ENCODE measurements at regions not wholly inside any gene's neighbourhood (a gene's known extent, or its start where the extent isn't known, plus 50 kb on each side); places are given as distances from the start of the nearest gene placed in this dataset.

DNA sequence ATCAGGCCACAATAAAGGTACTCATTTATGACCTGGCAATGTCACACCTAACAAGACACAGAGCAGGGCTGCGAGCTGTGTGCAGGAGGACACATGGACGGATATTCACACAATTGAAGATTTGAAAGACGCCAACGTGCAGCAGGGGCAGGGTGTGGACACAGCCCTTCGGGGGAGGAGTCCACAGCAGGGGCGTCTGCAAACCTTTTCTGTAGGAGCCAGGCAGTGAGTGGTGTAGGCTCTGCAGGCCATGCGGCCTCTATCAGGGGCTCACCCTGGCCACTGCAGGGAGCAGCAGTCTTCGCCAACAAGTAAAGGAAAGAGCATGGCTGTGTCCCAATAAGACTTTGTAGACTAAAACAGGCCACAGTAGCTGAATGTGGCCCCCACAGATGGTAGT is 125.7 kb upstream of the SNTG2 start:
- Histone ChIP-seq H2AFZ (peak overlapping the region; percentile 92), H3K79me2 (replicated peaks; ENCODE audit: insufficient read depth) (no peaks in the 10 kb centered on the region)
- peak; percentile 94 for ATAC-seq

More for the DNA sequence above, 125.7 kb upstream of the SNTG2 start:
- Mint-ChIP-seq H3K27me3 (ENCODE audit: insufficient read depth, low read depth, poor library complexity) (no peaks in the 10 kb centered on the region), H3K36me3 (ENCODE audit: low read depth) (no peaks in the 10 kb centered on the region), H3K9me3 (0 out of 3 replicates have a peak, but pooled peaks cover 5% of the 10 kb centered on the region), H3K4me1 (peaks cover 8% of the 10 kb centered on the region), H3K27ac (no peak overlapping the region), H3K4me3 (no peak overlapping the region)
- Histone ChIP-seq H3K4me3 (no peak overlapping the region), H3K4me2 (no peak overlapping the region), H3K36me3 (ENCODE audit: insufficient read depth) (no peaks in the 10 kb centered on the region), H3F3A (replicated peaks; ENCODE audit: low read depth) (no peaks in the 10 kb centered on the region), H3K4me1 (ENCODE audit: insufficient read depth) (peaks cover 6% of the 10 kb centered on the region; the same call in 1 of the 2 replicates), H3K27me3 (ENCODE audit: insufficient read depth) (no peaks in the 10 kb centered on the region), H3K9me2 (ENCODE audit: insufficient read depth) (peaks cover 18% of the 10 kb centered on the region; the same call in 1 of the 2 replicates), H4K20me1 (replicated peaks; ENCODE audit: insufficient read depth) (no peaks in the 10 kb centered on the region), H3K27ac (ENCODE audit: low read depth) (no peak overlapping the region)
- DNase-seq (ENCODE audit: low spot score), result peak; percentile 17
- TF ChIP-seq ZNF114 (CRISPR knock-in tag; IDR thresholded peaks at IDR 0.05), result no peak
- TF ChIP-seq EZH2phosphoT487 (IDR thresholded peaks at IDR 0.05; ENCODE audit: unreplicated experiment), result no peak
- TF ChIP-seq, protein P1, sequence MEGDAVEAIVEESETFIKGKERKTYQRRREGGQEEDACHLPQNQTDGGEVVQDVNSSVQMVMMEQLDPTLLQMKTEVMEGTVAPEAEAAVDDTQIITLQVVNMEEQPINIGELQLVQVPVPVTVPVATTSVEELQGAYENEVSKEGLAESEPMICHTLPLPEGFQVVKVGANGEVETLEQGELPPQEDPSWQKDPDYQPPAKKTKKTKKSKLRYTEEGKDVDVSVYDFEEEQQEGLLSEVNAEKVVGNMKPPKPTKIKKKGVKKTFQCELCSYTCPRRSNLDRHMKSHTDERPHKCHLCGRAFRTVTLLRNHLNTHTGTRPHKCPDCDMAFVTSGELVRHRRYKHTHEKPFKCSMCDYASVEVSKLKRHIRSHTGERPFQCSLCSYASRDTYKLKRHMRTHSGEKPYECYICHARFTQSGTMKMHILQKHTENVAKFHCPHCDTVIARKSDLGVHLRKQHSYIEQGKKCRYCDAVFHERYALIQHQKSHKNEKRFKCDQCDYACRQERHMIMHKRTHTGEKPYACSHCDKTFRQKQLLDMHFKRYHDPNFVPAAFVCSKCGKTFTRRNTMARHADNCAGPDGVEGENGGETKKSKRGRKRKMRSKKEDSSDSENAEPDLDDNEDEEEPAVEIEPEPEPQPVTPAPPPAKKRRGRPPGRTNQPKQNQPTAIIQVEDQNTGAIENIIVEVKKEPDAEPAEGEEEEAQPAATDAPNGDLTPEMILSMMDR (conservative IDR thresholded peaks at IDR 0.05; ENCODE audit: low read depth in 2 of 2), result no peak
- no peak for TF ChIP-seq JUNB (IDR thresholded peaks at IDR 0.05; ENCODE audit: unreplicated experiment)
- TF ChIP-seq CREB1 (CRISPR knock-in tag; IDR thresholded peaks at IDR 0.05; ENCODE audit: low read depth), result no peak
- TF ChIP-seq, protein P2, sequence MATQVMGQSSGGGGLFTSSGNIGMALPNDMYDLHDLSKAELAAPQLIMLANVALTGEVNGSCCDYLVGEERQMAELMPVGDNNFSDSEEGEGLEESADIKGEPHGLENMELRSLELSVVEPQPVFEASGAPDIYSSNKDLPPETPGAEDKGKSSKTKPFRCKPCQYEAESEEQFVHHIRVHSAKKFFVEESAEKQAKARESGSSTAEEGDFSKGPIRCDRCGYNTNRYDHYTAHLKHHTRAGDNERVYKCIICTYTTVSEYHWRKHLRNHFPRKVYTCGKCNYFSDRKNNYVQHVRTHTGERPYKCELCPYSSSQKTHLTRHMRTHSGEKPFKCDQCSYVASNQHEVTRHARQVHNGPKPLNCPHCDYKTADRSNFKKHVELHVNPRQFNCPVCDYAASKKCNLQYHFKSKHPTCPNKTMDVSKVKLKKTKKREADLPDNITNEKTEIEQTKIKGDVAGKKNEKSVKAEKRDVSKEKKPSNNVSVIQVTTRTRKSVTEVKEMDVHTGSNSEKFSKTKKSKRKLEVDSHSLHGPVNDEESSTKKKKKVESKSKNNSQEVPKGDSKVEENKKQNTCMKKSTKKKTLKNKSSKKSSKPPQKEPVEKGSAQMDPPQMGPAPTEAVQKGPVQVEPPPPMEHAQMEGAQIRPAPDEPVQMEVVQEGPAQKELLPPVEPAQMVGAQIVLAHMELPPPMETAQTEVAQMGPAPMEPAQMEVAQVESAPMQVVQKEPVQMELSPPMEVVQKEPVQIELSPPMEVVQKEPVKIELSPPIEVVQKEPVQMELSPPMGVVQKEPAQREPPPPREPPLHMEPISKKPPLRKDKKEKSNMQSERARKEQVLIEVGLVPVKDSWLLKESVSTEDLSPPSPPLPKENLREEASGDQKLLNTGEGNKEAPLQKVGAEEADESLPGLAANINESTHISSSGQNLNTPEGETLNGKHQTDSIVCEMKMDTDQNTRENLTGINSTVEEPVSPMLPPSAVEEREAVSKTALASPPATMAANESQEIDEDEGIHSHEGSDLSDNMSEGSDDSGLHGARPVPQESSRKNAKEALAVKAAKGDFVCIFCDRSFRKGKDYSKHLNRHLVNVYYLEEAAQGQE (IDR thresholded peaks at IDR 0.05; ENCODE audit: unreplicated experiment), result no peak
- no peak for TF ChIP-seq POLR2AphosphoS5 (IDR thresholded peaks at IDR 0.05; ENCODE audit: low read depth)
- TF ChIP-seq, protein P3, sequence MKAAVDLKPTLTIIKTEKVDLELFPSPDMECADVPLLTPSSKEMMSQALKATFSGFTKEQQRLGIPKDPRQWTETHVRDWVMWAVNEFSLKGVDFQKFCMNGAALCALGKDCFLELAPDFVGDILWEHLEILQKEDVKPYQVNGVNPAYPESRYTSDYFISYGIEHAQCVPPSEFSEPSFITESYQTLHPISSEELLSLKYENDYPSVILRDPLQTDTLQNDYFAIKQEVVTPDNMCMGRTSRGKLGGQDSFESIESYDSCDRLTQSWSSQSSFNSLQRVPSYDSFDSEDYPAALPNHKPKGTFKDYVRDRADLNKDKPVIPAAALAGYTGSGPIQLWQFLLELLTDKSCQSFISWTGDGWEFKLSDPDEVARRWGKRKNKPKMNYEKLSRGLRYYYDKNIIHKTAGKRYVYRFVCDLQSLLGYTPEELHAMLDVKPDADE (IDR thresholded peaks at IDR 0.05), result no peak
- TF ChIP-seq, protein P4, sequence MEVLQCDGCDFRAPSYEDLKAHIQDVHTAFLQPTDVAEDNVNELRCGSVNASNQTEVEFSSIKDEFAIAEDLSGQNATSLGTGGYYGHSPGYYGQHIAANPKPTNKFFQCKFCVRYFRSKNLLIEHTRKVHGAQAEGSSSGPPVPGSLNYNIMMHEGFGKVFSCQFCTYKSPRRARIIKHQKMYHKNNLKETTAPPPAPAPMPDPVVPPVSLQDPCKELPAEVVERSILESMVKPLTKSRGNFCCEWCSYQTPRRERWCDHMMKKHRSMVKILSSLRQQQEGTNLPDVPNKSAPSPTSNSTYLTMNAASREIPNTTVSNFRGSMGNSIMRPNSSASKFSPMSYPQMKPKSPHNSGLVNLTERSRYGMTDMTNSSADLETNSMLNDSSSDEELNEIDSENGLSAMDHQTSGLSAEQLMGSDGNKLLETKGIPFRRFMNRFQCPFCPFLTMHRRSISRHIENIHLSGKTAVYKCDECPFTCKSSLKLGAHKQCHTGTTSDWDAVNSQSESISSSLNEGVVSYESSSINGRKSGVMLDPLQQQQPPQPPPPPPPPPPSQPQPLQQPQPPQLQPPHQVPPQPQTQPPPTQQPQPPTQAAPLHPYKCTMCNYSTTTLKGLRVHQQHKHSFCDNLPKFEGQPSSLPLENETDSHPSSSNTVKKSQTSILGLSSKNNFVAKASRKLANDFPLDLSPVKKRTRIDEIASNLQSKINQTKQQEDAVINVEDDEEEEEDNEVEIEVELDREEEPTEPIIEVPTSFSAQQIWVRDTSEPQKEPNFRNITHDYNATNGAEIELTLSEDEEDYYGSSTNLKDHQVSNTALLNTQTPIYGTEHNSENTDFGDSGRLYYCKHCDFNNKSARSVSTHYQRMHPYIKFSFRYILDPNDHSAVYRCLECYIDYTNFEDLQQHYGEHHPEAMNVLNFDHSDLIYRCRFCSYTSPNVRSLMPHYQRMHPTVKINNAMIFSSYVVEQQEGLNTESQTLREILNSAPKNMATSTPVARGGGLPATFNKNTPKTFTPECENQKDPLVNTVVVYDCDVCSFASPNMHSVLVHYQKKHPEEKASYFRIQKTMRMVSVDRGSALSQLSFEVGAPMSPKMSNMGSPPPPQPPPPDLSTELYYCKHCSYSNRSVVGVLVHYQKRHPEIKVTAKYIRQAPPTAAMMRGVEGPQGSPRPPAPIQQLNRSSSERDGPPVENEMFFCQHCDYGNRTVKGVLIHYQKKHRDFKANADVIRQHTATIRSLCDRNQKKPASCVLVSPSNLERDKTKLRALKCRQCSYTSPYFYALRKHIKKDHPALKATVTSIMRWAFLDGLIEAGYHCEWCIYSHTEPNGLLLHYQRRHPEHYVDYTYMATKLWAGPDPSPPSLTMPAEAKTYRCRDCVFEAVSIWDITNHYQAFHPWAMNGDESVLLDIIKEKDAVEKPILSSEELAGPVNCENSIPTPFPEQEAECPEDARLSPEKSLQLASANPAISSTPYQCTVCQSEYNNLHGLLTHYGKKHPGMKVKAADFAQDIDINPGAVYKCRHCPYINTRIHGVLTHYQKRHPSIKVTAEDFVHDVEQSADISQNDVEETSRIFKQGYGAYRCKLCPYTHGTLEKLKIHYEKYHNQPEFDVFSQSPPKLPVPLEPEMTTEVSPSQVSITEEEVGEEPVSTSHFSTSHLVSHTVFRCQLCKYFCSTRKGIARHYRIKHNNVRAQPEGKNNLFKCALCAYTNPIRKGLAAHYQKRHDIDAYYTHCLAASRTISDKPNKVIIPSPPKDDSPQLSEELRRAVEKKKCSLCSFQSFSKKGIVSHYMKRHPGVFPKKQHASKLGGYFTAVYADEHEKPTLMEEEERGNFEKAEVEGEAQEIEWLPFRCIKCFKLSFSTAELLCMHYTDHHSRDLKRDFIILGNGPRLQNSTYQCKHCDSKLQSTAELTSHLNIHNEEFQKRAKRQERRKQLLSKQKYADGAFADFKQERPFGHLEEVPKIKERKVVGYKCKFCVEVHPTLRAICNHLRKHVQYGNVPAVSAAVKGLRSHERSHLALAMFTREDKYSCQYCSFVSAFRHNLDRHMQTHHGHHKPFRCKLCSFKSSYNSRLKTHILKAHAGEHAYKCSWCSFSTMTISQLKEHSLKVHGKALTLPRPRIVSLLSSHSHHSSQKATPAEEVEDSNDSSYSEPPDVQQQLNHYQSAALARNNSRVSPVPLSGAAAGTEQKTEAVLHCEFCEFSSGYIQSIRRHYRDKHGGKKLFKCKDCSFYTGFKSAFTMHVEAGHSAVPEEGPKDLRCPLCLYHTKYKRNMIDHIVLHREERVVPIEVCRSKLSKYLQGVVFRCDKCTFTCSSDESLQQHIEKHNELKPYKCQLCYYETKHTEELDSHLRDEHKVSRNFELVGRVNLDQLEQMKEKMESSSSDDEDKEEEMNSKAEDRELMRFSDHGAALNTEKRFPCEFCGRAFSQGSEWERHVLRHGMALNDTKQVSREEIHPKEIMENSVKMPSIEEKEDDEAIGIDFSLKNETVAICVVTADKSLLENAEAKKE (CRISPR knock-in tag; IDR thresholded peaks at IDR 0.05), result no peak
- TF ChIP-seq STAT1 (IDR thresholded peaks at IDR 0.05; ENCODE audit: unreplicated experiment), result no peak
- TF ChIP-seq NANOG (IDR thresholded peaks at IDR 0.05; ENCODE audit: borderline replicate concordance), result no peak
- TF ChIP-seq EZH2 (IDR thresholded peaks at IDR 0.05; ENCODE audit: low read depth, unreplicated experiment), result no peak
- no peak for TF ChIP-seq ZNF331 (CRISPR knock-in tag; IDR thresholded peaks at IDR 0.05; ENCODE audit: low read depth)

All from GM23338 (cell line).